IMR-90 (cell line): ENCODE measurements at regions not wholly inside any gene's neighbourhood (a gene's known extent, or its start where the extent isn't known, plus 50 kb on each side); places are given as distances from the start of the nearest gene placed in this dataset.

Experiments
- ATAC-seq: fragments of 200-7000 bp; cut with Tn5 transposase; 2 replicates; pipeline ENCODE4 v1.9.1; 2020; ENCODE audit warnings: low read depth, mild to moderate bottlenecking, moderate library complexity
- BruUV-seq: library from RNA; stranded (reverse); fragments of 400-500 nt; replicated peaks from 2 replicates; lab custom pipeline; 2021; lab: Mats Ljungman, UMichigan
- CTCF ChIA-PET: fragments of 300-600 bp; formaldehyde crosslinking; extraction: SDS; loops from one replicate; lab custom pipeline; 2021; ENCODE audit warnings: antibody characterized with exemption; lab: Yijun Ruan, JAX
- POLR2A ChIA-PET: fragments of 300-600 bp; sonication (Branson Sonifier 250); formaldehyde crosslinking; loops from one replicate; lab custom pipeline; 2022; ENCODE audit warnings: antibody characterized with exemption; ENCODE audit not compliant: unreplicated experiment; lab: Charles Lee
- DNase-seq: peaks from one replicate; pipeline ENCODE4 v3.0.0; 2013
- H2AFZ ChIP-seq: replicated peaks from 2 replicates; pipeline ENCODE3; 2013; ENCODE audit warnings: low read length, mild to moderate bottlenecking; ENCODE audit not compliant: poor library complexity
- H2AK5ac ChIP-seq: 2 replicates; pipeline ENCODE4 v1.6.1; 2013; ENCODE audit warnings: low read depth, low read length, inconsistent platforms
- H2AK9ac ChIP-seq: replicated peaks from 2 replicates; pipeline ENCODE3; 2013; ENCODE audit warnings: mild to moderate bottlenecking, low read depth, low read length, moderate library complexity; ENCODE audit not compliant: poor library complexity
- H2BK120ac ChIP-seq: 2 replicates; pipeline ENCODE4 v1.6.1; 2013; ENCODE audit warnings: low read depth, low read length, inconsistent platforms
- H2BK15ac ChIP-seq: 3 replicates; pipeline ENCODE4 v1.6.1; 2013; ENCODE audit warnings: low read depth, low read length, inconsistent platforms
- H2BK20ac ChIP-seq: 2 replicates; pipeline ENCODE4 v1.6.1; 2013; ENCODE audit warnings: low read depth, mild to moderate bottlenecking, inconsistent platforms, low read length, moderate library complexity
- H2BK5ac ChIP-seq: 2 replicates; pipeline ENCODE4 v1.6.1; 2013; ENCODE audit warnings: mild to moderate bottlenecking, low read depth, low read length, inconsistent platforms; ENCODE audit not compliant: poor library complexity, severe bottlenecking
- H3K14ac ChIP-seq: replicated peaks from 2 replicates; pipeline ENCODE4 v1.6.1; 2013; ENCODE audit warnings: low read depth, low read length, inconsistent platforms
- H3K18ac ChIP-seq: 2 replicates; pipeline ENCODE4 v1.6.1; 2013; ENCODE audit warnings: low read depth, low read length, control low read depth
- H3K23ac ChIP-seq: 2 replicates; pipeline ENCODE4 v1.6.1; 2013; ENCODE audit warnings: low read depth, low read length, inconsistent platforms
- H3K27ac ChIP-seq: 2 replicates; pipeline ENCODE4 v1.5.1; 2013; ENCODE audit warnings: mild to moderate bottlenecking, control low read depth, low read length; ENCODE audit not compliant: insufficient read depth
- H3K27me3 ChIP-seq: 2 replicates; pipeline ENCODE4 v1.6.1; 2013; ENCODE audit warnings: low read length; ENCODE audit not compliant: control insufficient read depth, insufficient read depth
- H3K36me3 ChIP-seq: 2 replicates; pipeline ENCODE4 v1.6.1; 2013; ENCODE audit warnings: low read length, mixed read lengths; ENCODE audit not compliant: control insufficient read depth, insufficient read depth
- H3K4ac ChIP-seq: 2 replicates; pipeline ENCODE4 v1.6.1; 2013; ENCODE audit warnings: low read depth, low read length, inconsistent platforms
- H3K4me1 ChIP-seq: 2 replicates; pipeline ENCODE4 v1.6.1; 2013; ENCODE audit warnings: low read length, mixed read lengths; ENCODE audit not compliant: control insufficient read depth, insufficient read depth
- H3K4me2 ChIP-seq: 2 replicates; pipeline ENCODE4 v1.6.1; 2013; ENCODE audit warnings: low read depth, mild to moderate bottlenecking, control low read depth, low read length, moderate library complexity
- H3K4me3 ChIP-seq: 2 replicates; pipeline ENCODE4 v1.5.1; 2013; ENCODE audit warnings: low read depth, mild to moderate bottlenecking, control low read depth, low read length, moderate library complexity; ENCODE audit not compliant: insufficient read depth
- H3K56ac ChIP-seq: 2 replicates; pipeline ENCODE4 v1.6.1; 2013; ENCODE audit warnings: low read length, inconsistent platforms; ENCODE audit not compliant: insufficient read depth; ENCODE audit errors: extremely low read depth
- H3K79me1 ChIP-seq, 2 experiments: 2 replicates each; pipeline ENCODE4 v1.6.1; 2013; ENCODE audit warnings: low read length in 2 of 2, inconsistent platforms in 1 of 2, low read depth in 1 of 2
- H3K9ac ChIP-seq: 2 replicates; pipeline ENCODE4 v1.6.1; 2013; ENCODE audit warnings: low read depth, low read length, control low read depth
- H3K9me1 ChIP-seq: 2 replicates; pipeline ENCODE4 v1.6.1; 2013; ENCODE audit warnings: low read length, inconsistent platforms; ENCODE audit not compliant: insufficient read depth
- H3K9me3 ChIP-seq: 2 replicates; pipeline ENCODE4 v1.6.1; 2013; ENCODE audit warnings: low read length; ENCODE audit not compliant: control insufficient read depth, insufficient read depth
- H4K20me1 ChIP-seq: 2 replicates; pipeline ENCODE4 v1.6.1; 2013; ENCODE audit warnings: low read length, inconsistent platforms; ENCODE audit not compliant: insufficient read depth
- H4K5ac ChIP-seq: 2 replicates; pipeline ENCODE4 v1.6.1; 2013; ENCODE audit warnings: mild to moderate bottlenecking, low read depth, low read length, control low read depth
- H4K8ac ChIP-seq, 2 experiments: 2 replicates each; pipeline ENCODE4 v1.6.1; 2013; ENCODE audit warnings: low read depth in 2 of 2, low read length in 2 of 2, control low read depth in 1 of 2, inconsistent platforms in 1 of 2
- H4K91ac ChIP-seq: 2 replicates; pipeline ENCODE4 v1.6.1; 2013; ENCODE audit warnings: low read depth, low read length, inconsistent platforms; ENCODE audit not compliant: insufficient read depth
- FOS ChIP-seq: fragments of 150-350 bp; IDR thresholded peaks from 2 replicates; pipeline ENCODE4 v1.6.1; 2016; ENCODE audit warnings: low read depth, low read length
- MAFK ChIP-seq: IDR thresholded peaks from 2 replicates; pipeline ENCODE4 v1.6.1; 2012; ENCODE audit warnings: low read depth, low read length, improper control_type of control experiment
- WGBS, 2 experiments: methylation state at CpG; one replicate each; pipeline versions ENCODE4 v1.1.5 to v1.1.7; 2013; ENCODE audit warnings: missing lambda C conversion rate in 2 of 2; ENCODE audit not compliant: insufficient read length in 1 of 2; ENCODE audit errors: extremely low coverage in 2 of 2; 5-methylcytosine and 5-hydroxymethylcytosine counted together
- dilution Hi-C: fragments of 300-500 bp; cut with HindIII; formaldehyde crosslinking; loops from one replicate; pipeline ENCODE4 v1.14.3; 2018; ENCODE audit warnings: low sequenced_read_pairs; ENCODE audit not compliant: unreplicated experiment
- in situ Hi-C: fragments of 300-500 bp; cut with MboI; formaldehyde crosslinking; loops from 3 replicates; pipeline ENCODE4 v1.14.3; 2019; ENCODE audit warnings: low sequenced_read_pairs, inconsistent platforms, mixed read lengths
- intact Hi-C: fragments of 100-400 bp; cut with micrococcal nuclease; formaldehyde crosslinking; loops from 2 replicates; pipeline ENCODE4 v1.10.0; 2022

DNA sequence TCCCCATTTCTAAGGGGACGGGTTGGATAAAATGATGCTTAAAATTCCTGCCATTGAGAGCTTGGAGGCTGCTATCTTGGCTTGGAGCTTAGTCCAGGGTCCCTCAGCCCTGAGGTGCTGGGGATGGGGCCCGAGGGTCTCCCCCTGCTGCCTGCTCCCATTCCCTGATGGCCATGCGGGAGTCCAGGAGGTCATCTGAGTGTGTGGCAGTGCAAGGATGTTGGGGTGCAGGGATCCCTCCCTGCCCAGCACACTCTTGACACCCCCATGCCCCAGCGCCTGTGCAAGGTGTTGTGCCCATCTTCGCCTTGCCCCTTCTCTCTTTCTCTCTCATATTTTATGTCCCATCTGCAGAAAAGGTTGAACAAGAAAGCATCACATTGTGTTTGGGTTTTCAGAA, 90.4 kb downstream of the IRF8 start:
- DNase-seq, result no peak
- H3K14ac ChIP-seq, result no peak overlapping the region
- H3K23ac ChIP-seq, result no peak overlapping the region
- ChIA-PET CTCF (interaction anchor here (2.0 kb wide), 1 partner anchor 168 kb away, joined by 11 read pairs; no protein-coding TSS in a partner anchor), POLR2A (no interaction called here)
- peaks cover 83% of the 10 kb centered on the region for H3K27me3 ChIP-seq
- no TSS peak for BruUV-seq
- no peak overlapping the region for H3K4ac ChIP-seq
- no peak overlapping the region for H3K18ac ChIP-seq
- no peak overlapping the region for H2AK9ac ChIP-seq
- intact Hi-C loops, result no loop called here
- H2BK120ac ChIP-seq, result no peak overlapping the region
- no peak overlapping the region for H2BK20ac ChIP-seq
- H4K91ac ChIP-seq, result no peak overlapping the region
- H2BK5ac ChIP-seq, result no peak overlapping the region
- no peak overlapping the region for H3K4me2 ChIP-seq
- 80% methylated on average over 1 of the region's 5 CpGs; no CpG with 5 or more reads in 1 of the 2 experiments for WGBS, 2 experiments
- TF ChIP-seq FOS, result no peak
- TF ChIP-seq MAFK, result no peak
- H4K8ac ChIP-seq, result no peak overlapping the region
- H3K36me3 ChIP-seq, result no peaks in the 10 kb centered on the region
- H3K79me1 ChIP-seq, result no peaks in the 10 kb centered on the region
- no peak overlapping the region for H4K5ac ChIP-seq
- no peak overlapping the region for H2BK15ac ChIP-seq
- no peak overlapping the region for H3K9ac ChIP-seq
- no peak overlapping the region for H2AK5ac ChIP-seq
- peaks cover 3% of the 10 kb centered on the region; the same call in 1 of the 2 replicates for H3K9me3 ChIP-seq
- H3K27ac ChIP-seq, result no peak overlapping the region
- H4K20me1 ChIP-seq, result peaks cover 4% of the 10 kb centered on the region; the same call in 1 of the 2 replicates
- no peaks in the 10 kb centered on the region for H3K4me1 ChIP-seq
- H3K4me3 ChIP-seq, result no peak overlapping the region
- H3K56ac ChIP-seq, result no peak overlapping the region
- ATAC-seq, result no peak
- dilution Hi-C loops, result no loop called here
- in situ Hi-C loops, result loop anchor here (10.0 kb wide), 1 partner anchor 165 kb away; no protein-coding TSS in a partner anchor
- H2AFZ ChIP-seq, result no peak overlapping the region
- no peaks in the 10 kb centered on the region; the same call in 1 of the 2 replicates for H3K9me1 ChIP-seq
